ENCODE measurements at regions not wholly inside any gene's neighbourhood (a gene's known extent, or its start where the extent isn't known, plus 50 kb on each side); places are given as distances from the start of the nearest gene placed in this dataset.

GRCh38 chr5:93022796-93023447 lies 558.1 kb downstream of the NR2F1-AS1 start:
- TF ChIP-seq CTCF (IDR thresholded peaks at IDR 0.05) = no peak
- TF ChIP-seq ZFX (IDR thresholded peaks at IDR 0.05; ENCODE audit: borderline replicate concordance) = no peak
- no peak overlapping the region for H3K27ac ChIP-seq

GRCh38 chr5:93022211-93022610 lies 558.8 kb downstream of the NR2F1-AS1 start:
- TF ChIP-seq CTCF (IDR thresholded peaks at IDR 0.05) (no peak), ZFX (IDR thresholded peaks at IDR 0.05; ENCODE audit: borderline replicate concordance) (no peak)
- no peak overlapping the region for H3K27ac ChIP-seq

GRCh38 chr5:93019896-93020295 lies 561.1 kb downstream of the NR2F1-AS1 start:
- no peak overlapping the region for H3K27ac ChIP-seq
- no peak for TF ChIP-seq CTCF (IDR thresholded peaks at IDR 0.05)
- no peak for TF ChIP-seq ZFX (IDR thresholded peaks at IDR 0.05; ENCODE audit: borderline replicate concordance)

- TF ChIP-seq CTCF (IDR thresholded peaks at IDR 0.05) (no peak), ZFX (IDR thresholded peaks at IDR 0.05; ENCODE audit: borderline replicate concordance) (no peak)
- H3K27ac ChIP-seq = no peak overlapping the region
Observed at GRCh38 chr5:93018461-93018860, 562.6 kb downstream of the NR2F1-AS1 start.

GRCh38 chr5:93017849-93018248 lies 563.2 kb downstream of the NR2F1-AS1 start:
- no peak overlapping the region for H3K27ac ChIP-seq
- no peak for TF ChIP-seq ZFX (IDR thresholded peaks at IDR 0.05; ENCODE audit: borderline replicate concordance)
- TF ChIP-seq CTCF (IDR thresholded peaks at IDR 0.05) = no peak

GRCh38 chr5:93017376-93017775 lies 563.6 kb downstream of the NR2F1-AS1 start:
- TF ChIP-seq ZFX (IDR thresholded peaks at IDR 0.05; ENCODE audit: borderline replicate concordance) = no peak
- TF ChIP-seq CTCF (IDR thresholded peaks at IDR 0.05) = no peak
- H3K27ac ChIP-seq = no peak overlapping the region

GRCh38 chr5:93010616-93011015 lies 570.4 kb downstream of the NR2F1-AS1 start:
- TF ChIP-seq ZFX (IDR thresholded peaks at IDR 0.05; ENCODE audit: borderline replicate concordance) = no peak
- TF ChIP-seq CTCF (IDR thresholded peaks at IDR 0.05) = no peak
- H3K27ac ChIP-seq = no peak overlapping the region
